HepG2 (cell line): ENCODE measurements at regions not wholly inside any gene's neighbourhood (a gene's known extent, or its start where the extent isn't known, plus 50 kb on each side); places are given as distances from the start of the nearest gene placed in this dataset.

ENCODE experiments used
- CBX5 ChIP-seq: sonication (generic); formaldehyde crosslinking; IDR thresholded peaks from 2 replicates; pipeline ENCODE4 v1.4.0; 2020; ENCODE audit warnings: missing genetic modification reagents, borderline replicate concordance
- CHD4 ChIP-seq: fragments of 200-600 bp; sonication (generic); IDR thresholded peaks from 2 replicates; pipeline ENCODE4 v1.7.0; 2017; ENCODE audit warnings: mild to moderate bottlenecking, low read length, borderline replicate concordance
- EZH2 ChIP-seq: conservative IDR thresholded peaks from 2 replicates; pipeline ENCODE4 v1.6.1; 2012; ENCODE audit warnings: mild to moderate bottlenecking, low read depth, low read length, moderate library complexity
- GTF2F1 ChIP-seq: fragments of 150-350 bp; IDR thresholded peaks from 2 replicates; pipeline ENCODE4 v1.6.1; 2014; ENCODE audit warnings: low read length
- MXI1 ChIP-seq: IDR thresholded peaks from 3 replicates; pipeline ENCODE4 v1.6.1; 2012; ENCODE audit warnings: low read depth, low read length, inconsistent platforms, borderline replicate concordance
- NR3C1 ChIP-seq: sonication (generic); formaldehyde crosslinking; IDR thresholded peaks from 2 replicates; pipeline ENCODE4 v1.4.0; 2020; ENCODE audit warnings: missing genetic modification reagents
- POLR2A ChIP-seq, 2 experiments: IDR thresholded peaks; 2 replicates each; pipeline ENCODE4 v1.6.1; 2011; ENCODE audit warnings: low read depth in 2 of 2, low read length in 2 of 2, mild to moderate bottlenecking in 1 of 2, moderate library complexity in 1 of 2; ENCODE audit not compliant: insufficient read depth in 1 of 2
- ZNF367 ChIP-seq: sonication (generic); formaldehyde crosslinking; IDR thresholded peaks from 2 replicates; pipeline ENCODE4 v1.4.0; 2020; ENCODE audit warnings: missing genetic modification reagents, borderline replicate concordance
- ZNF510 ChIP-seq: sonication (generic); formaldehyde crosslinking; IDR thresholded peaks from 2 replicates; pipeline ENCODE4 v1.4.0; 2020; ENCODE audit warnings: low read depth, mild to moderate bottlenecking, missing genetic modification reagents
- ZNF83 ChIP-seq: sonication (generic); formaldehyde crosslinking; IDR thresholded peaks from 2 replicates; pipeline ENCODE4 v1.4.0; 2020; ENCODE audit warnings: missing genetic modification reagents, mild to moderate bottlenecking, borderline replicate concordance
- TF ChIP-seq, protein P1 (sequence below): sonication (generic); formaldehyde crosslinking; IDR thresholded peaks from 2 replicates; pipeline ENCODE4 v1.5.0; 2020; ENCODE audit warnings: missing genetic modification reagents
- TF ChIP-seq, protein P2 (sequence below): sonication (generic); formaldehyde crosslinking; IDR thresholded peaks from 2 replicates; pipeline ENCODE4 v1.4.0; 2020; ENCODE audit warnings: missing genetic modification reagents

DNA sequence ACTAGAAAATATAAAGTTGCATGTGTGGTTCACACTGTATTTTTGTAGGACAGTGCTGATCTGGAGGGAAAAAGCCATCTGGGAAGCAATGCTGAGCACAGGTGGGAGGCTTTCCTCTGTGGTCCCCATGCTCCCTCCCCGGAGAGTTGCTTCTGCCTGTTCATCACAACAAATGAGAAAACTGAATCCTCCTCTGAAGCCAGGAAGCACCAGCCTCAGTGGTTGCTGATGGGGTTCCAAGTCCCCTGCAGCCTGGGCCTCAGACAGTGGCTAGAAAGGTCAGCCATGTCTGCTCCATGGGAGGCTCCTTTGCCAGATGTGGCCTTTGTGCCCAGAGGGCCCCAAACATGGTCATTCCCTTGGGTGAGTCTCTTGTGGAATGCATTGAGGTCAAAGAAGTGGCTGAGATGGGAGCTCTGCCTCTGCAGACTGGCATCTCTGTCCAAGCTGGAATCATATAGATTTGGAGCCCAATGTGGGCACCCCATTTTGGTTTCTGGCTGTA lies 77.6 kb downstream of the C5orf15 start:
- TF ChIP-seq NR3C1, result no peak
- TF ChIP-seq POLR2A (IDR thresholded peaks at IDR 0.05; ENCODE audit: insufficient read depth in 1 of 2, low read depth in 2 of 2, low read length in 2 of 2), result no peak
- TF ChIP-seq MXI1, result no peak
- TF ChIP-seq CHD4, result no peak
- TF ChIP-seq EZH2, result no peak
- TF ChIP-seq ZNF367 (CRISPR knock-in tag), result no peak
- TF ChIP-seq, protein P1, sequence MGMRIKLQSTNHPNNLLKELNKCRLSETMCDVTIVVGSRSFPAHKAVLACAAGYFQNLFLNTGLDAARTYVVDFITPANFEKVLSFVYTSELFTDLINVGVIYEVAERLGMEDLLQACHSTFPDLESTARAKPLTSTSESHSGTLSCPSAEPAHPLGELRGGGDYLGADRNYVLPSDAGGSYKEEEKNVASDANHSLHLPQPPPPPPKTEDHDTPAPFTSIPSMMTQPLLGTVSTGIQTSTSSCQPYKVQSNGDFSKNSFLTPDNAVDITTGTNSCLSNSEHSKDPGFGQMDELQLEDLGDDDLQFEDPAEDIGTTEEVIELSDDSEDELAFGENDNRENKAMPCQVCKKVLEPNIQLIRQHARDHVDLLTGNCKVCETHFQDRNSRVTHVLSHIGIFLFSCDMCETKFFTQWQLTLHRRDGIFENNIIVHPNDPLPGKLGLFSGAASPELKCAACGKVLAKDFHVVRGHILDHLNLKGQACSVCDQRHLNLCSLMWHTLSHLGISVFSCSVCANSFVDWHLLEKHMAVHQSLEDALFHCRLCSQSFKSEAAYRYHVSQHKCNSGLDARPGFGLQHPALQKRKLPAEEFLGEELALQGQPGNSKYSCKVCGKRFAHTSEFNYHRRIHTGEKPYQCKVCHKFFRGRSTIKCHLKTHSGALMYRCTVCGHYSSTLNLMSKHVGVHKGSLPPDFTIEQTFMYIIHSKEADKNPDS, result no peak
- TF ChIP-seq CBX5, result no peak
- TF ChIP-seq ZNF510, result no peak
- TF ChIP-seq ZNF83 (CRISPR knock-in tag), result no peak
- TF ChIP-seq, protein P2, sequence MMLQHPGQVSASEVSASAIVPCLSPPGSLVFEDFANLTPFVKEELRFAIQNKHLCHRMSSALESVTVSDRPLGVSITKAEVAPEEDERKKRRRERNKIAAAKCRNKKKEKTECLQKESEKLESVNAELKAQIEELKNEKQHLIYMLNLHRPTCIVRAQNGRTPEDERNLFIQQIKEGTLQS (CRISPR knock-in tag), result no peak
- no peak for TF ChIP-seq GTF2F1
